ENCODE measurements at regions not wholly inside any gene's neighbourhood (a gene's known extent, or its start where the extent isn't known, plus 50 kb on each side); places are given as distances from the start of the nearest gene placed in this dataset.
"Not testable (repeated sequence)": the region's sequence is repeated elsewhere in the genome, so short reads cannot be mapped to it uniquely, and the experiment has no call there.

DNA sequence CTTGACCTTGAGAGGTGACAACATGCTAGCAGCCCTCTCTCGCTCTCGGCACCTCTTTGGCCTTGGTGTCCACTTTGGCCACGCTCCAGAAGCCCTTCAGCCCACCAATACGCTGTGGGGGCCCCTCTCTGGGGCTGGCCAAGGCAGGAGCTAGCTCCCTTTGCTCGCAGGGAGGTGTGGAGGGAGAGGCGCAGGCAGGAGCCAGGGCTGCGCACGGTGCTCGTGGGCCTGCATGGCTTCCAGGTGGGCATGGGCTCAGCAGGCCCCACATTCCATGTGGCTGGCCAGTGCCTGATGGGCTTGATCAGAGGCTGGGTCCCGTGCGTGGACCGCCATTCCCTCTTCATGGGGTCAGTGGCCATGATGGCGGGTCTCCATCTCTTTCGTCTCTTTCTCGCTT lies 1237.0 kb upstream of the USP15 start:
- no peak for DNase-seq (ENCODE audit: low read depth in 2 of 2)

DNA sequence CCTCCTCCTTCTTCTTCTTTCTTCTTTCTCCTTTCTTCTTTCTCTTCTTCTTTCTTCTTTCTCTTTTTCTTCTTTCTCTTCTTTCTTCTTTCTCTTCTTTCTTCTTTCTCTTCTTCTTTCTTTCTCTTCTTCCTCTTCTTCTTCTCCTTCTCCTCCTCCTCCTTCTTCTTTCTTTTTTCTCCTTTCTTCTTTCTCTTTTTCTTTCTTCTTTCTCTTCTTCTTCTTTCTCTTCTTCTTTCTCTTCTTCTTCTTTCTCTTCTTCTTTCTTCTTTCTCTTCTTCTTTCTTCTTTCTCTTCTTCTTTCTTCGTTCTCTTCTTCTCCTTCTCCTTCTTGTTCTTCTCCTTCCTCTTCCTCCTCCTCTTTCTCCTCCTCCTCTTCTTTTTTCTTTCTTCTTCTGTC lies 1230.7 kb upstream of the USP15 start:
- DNase-seq (ENCODE audit: low read depth in 2 of 2) = no peak

DNA sequence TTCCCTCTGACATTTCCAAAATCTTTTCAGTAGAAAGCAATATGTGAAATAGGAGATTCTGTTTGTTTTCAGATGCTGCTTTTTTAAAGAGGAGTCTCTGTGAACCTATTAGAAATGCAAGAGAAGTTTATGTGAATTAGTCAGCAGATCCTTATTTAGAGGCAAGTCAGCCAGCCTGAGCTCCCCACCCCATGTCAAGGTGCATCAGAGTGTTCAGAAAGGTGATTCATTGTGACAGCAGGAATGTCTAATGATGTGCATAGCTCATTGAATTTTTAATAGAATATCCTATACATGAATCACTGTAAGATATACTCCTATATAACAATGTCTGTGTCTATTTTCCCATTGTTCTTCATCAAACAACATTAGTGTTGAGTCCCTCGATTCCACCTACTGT lies 1222.4 kb upstream of the USP15 start:
- DNase-seq (ENCODE audit: low read depth in 2 of 2) = no peak

DNA sequence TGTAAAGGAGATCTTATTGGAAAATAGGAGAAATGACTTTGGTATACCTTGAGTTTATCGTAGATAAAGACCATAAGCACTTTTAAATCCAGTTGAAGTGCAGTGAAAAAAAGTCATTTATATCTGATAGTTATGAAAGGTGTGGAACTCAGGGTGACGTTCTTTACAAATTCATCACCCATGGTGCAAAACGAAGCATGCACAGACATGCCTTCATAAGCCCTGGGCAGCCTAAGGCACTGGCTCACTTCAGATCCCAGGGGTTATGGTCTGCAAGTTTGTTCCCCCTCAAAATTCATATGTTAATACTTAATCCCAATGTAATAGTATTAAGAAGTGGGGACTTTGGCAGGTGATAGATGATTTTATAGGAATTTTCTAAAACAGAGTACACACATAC lies 1216.4 kb upstream of the USP15 start:
- DNase-seq (ENCODE audit: low read depth in 2 of 2) = no peak

DNA sequence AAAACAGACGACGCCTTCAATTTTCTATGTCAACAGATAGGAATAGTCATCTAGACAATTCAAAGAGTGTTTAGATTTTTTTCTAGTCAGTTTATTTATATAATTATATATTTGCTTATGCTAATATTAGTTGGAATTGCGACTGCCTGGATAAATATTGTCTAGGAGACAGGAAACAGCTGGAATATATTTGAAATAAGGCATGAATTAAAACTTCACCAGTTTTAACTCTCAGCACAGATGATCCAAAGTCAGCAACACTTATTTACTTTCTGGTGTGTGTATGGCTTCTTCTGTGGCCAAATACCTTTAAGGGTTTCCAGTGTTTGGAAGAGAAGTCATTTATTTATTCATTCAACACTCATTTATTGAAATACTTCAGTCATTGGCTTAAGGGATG lies 1215.4 kb upstream of the USP15 start:
- DNase-seq (ENCODE audit: low read depth in 2 of 2) = no peak

DNA sequence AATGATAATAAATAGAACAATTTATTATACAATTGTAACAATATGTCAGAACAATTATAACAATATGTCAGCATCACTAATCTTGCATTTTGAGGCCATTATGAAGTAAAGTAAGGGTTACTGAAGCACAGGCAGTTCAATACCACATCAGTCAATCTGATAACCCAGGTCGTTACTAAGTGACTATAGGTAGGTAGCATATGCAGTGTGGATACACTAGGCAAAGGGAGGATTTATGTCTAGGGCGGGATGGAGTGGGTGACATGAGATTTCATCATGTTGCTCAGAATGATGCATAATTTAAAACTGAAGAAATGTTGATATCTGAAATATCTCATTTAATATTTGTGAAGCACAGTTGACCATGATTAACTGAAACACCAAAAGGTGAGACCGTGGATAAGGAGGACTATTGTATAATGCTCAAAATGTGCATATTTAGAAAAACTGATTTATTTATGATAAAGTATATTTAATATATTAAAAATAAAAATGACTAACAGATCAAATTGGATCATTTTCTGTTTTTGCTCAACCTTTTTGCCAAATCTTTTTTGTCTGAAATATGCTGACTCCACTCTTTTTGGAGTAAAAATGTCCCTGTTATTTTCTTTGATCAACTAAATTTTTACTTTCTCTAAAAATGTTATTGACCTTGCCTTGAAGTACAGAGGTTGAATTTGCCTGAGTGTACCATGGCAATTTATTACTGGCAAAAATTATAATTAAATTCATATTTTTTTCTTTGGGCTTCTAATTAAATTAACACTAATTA lies 1189.4 kb upstream of the USP15 start:
- DNase-seq (ENCODE audit: low read depth in 2 of 2) = no peak

DNA sequence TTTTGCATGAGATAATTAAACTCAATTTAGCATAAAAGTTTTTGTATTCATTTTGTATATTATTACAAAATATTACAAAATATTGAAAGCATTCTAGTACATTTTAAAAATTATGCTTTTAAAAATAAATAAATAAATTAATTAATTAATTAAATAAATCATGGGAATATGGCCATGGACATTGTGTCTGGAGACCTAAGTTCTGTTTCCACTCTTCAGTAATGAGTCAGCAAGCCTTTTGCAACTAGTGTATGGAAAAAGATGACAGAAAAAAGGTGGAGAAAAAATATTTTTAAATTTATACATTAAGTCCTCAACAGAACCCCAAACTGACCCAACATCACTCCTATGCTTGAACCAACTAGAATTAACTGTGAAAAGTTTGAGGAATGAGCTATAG lies 1187.5 kb upstream of the USP15 start:
- DNase-seq (ENCODE audit: low read depth in 2 of 2) = no peak

DNA sequence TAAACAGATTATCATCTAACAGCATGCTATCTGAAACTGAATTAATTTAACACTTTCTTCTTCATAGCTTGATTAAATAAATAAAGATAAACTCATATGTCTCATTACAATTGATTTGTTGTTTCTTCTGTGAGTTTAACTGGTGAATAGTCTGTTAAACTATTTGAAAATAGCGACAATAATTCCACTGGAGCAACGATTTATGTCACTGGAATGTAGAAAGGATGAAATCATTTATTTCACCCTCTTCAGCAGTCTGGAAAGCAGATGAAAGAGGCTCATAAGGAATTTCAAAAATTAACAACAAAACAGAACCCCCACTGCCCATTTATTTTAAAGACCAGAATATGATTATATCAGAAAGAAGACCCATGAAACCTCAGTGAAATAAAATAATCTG lies 1165.1 kb upstream of the USP15 start:
- DNase-seq (ENCODE audit: low read depth in 2 of 2) = no peak

DNA sequence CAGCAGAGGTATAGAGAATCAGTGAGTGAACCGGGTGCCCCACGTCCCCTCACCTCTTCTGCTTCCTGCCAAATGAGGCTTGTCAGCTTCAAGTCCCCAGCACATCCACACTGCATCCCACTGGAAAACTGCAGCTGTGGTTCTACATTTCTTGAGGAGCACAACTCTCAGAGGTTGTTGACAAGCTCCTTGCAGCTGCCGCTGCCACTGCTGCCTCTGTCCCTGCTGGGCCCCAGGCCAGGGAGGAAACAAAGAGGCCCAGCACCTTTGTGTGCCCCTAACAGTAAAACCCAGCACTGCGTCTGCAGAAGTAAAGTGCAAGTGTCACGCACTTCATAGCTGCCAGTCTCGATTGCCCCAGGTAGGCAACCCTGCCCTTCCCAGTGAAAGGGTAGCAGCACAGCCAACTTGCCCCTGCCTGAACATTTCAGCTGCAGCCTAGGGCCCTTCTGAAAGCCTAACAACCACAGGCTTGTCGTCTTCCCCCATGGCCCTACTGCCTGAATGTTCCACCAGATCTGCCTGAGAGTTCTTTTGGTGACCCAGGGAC lies 1162.1 kb upstream of the USP15 start:
- no peak for DNase-seq (ENCODE audit: low read depth in 2 of 2)

DNA sequence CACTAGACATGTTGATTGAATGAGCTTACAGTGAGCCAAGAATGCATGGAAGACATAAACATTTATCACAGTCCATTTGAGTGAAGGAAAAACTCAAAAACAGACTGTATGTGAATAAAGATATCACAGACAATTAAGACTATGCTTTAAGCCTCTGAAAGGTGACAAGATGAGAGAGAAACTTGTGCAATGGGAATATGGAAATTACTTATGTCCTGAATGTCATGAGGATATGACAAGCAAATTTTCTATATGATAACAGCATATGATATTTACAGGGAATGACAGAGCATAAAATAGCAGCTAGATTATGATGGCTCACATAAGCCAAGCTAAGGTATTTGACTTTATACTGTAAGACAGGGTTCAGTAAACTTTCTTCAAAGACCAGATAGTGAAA lies 1153.1 kb upstream of the USP15 start:
- no peak for DNase-seq (ENCODE audit: low read depth in 2 of 2)

DNA sequence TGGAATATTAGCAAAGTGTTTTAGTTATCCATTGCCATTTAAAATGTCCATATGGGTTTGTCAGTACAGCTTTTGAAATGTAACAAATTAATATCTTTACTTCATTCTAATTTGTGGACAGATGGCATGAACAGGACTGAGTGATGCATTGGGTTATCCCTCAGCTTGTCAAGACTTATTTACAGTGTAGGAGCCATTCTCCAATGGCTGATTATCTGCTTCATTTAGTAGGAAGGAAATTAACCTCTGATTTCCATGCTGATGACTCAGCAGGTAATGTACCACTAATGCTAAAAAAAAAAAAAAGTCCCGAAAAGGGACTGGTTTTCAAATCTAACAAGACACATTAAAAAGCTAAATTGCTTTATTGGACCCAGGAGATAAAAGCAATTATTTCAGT lies 1149.0 kb upstream of the USP15 start:
- DNase-seq (ENCODE audit: low read depth in 2 of 2) = no peak

DNA sequence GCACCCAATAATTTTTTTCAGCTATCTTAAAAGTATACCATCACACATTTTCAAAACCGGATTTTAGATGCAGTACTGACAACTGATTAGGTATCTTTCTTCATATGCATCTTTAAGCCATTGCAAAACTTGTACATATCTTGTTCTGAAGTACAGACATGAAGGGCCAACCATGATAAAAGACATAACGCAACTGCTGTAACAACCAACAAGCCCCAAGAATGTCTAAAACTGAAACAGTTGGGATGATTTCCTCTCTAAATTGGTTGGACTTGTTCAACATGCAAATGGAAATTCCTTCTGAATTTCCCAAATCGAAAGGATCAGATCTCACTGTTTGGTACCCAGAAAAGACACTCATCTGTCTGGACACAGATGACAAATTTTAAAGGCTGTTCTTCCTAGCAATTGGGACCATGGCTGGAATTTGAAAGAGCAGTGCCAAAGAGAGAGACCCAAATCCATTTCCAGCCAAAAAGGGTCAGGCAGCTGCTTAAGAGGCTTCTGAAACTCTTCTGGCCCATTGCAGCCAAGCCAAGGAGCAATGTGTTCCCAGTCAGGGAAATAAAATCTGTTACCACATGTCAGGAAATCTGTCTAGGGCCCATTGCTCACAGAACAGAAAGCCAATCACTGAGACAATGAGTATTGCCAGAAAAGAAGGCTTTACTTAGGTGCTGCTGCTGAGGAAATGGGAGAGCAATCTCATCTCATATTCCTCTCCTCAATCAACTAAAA lies 1122.4 kb upstream of the USP15 start:
- DNase-seq (ENCODE audit: low read depth in 2 of 2) = no peak

DNA sequence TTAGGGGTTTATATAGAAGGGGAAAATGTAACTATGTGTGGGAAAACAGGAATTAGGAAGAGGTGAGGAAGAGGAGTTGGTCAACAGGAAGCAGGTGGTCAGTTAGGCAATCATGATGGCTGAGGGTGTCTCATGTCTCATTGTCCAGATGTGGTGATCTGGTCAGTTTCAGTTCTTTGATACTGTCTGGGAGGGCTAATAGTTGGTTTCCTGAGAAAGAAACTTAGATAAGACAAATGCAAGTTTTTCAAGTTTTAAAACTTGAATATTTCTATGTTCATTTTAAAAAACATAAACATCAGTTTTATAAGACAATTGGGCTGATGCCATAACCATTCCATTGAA lies 1121.8 kb upstream of the USP15 start:
- no peak for DNase-seq (ENCODE audit: low read depth in 2 of 2)

DNA sequence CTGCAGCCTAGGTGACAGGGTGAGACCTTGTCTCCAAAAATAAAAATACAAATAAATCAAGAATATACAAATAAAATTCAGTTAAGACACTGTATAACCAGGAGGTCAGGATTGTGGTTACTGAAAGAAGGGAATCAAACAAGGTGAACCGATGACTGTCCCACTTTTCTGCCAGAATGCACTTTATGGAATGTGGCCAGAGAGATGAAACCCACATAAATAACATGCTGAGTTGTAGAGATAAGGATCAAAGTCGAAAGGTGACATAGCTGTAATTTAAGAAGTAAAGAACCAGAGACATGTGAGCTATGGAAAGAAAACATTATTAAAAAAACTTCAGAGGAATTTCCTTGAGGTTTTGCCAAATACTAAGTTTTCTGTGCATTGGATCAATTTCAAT lies 1098.2 kb upstream of the USP15 start:
- DNase-seq (ENCODE audit: low read depth in 2 of 2) = no peak

DNA sequence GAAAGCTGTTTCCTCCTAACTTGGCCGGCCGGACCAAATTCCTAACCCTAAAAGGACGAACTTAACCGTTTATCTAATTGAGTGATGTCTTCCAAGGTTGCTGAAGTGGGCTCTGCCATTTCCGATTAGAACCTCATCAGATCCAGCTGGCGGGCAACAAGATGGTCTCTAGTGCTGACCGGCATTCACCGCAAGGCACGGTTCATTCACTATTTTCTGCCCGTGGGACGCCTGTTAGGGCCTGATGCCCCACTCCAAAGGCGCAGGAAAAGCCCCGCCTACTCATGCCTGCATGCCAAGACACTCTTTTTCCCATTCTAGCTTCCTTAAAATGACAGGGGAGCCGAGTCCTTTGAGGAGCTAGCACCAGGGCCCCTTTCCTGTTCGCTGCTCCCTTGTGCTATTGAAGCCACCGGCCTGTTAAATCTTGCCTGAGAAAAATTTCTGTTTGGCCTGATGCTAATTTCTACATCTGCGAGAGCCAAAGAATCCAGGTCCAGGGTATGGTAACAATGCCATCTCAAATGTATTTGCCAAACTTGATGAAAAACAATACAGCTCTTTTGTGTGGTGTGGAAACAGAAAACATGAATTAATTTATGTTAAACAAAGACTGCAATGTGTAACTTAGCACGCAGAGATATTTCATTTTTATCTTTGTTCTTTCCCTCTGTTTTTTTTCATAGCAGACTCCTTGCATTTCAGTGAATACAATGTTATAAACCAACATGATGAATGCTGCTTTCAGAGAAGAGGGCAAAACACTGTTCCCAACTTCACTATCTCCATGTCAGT lies 1071.2 kb upstream of the USP15 start:
- no peak for DNase-seq (ENCODE audit: low read depth in 2 of 2)

DNA sequence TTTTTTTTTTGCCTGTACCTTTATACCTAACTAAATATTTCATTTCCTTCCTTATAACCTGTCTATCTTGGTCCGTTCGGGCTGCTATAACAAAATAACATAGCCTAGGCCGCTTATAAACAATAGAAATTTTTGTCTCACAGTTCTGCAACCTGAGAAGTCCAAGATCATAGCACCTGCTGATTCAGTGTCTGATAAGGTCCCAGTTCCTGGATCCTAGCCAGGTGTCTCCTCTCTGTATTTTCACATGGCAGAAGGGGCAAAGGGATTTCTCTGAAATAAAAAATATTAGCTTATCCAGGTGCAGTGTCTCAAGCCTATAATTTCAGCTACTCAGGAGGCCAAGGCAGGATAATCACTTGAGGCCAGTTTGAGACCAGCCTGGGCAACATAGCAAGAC lies 1046.6 kb upstream of the USP15 start:
- DNase-seq (ENCODE audit: low read depth in 2 of 2) = no peak

DNA sequence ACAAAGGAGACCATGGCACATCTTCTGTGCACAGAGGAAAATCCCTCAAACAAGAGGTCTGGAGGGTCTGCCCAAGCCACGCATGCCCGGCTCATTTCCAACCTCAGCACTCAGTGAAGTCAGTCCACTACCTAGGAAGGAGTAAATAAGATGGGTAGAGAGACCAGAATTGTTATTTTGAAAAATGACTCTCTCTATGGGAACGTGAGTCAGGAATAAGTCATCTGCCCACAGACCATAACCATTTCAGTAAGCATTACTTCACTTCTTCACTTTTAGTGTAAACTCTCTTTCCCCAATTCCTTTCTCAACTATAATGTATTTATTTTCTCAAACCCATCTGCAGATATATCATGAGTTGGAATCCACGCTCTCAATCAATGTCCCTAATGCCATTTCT lies 1039.9 kb upstream of the USP15 start:
- DNase-seq (ENCODE audit: low read depth in 2 of 2) = no peak

DNA sequence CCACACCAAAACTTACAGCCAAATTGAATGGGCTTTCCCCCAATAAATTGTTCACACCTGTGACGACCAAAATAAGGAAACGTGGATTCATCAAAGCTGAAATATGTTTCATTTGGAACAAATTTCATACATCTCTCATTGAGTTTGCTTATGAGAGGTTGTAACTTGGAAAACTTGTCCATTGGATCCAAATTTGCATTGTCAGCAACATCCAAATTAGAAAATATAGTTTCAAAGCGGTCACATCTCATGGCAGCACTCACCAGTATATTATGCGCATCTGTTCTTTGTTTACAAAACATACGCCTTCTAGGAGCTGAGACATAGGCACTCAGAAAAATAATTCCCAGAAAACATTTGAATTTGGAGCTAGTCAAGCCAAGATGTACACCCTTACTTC lies 1028.2 kb upstream of the USP15 start:
- DNase-seq (ENCODE audit: low read depth in 2 of 2) = no peak

DNA sequence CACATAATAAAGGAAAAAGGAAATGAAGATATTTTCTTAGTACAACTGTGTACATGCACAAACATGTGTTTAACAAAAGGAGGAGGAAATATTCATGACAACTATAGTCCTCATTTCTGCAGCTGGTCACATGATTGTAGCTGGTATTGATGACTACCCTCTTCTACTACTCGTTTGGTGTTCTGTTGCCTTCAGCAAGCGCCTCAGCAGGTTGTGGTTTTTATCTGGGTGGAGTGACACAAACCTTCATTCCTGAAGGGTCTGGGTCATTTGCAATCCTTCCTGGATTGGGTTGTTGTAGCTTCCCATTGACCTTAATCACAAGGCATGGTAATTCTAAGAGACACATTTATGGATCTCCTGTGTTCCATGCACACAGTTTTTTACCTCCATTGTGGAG lies 1009.9 kb upstream of the USP15 start:
- DNase-seq (ENCODE audit: low read depth in 2 of 2) = no peak

DNA sequence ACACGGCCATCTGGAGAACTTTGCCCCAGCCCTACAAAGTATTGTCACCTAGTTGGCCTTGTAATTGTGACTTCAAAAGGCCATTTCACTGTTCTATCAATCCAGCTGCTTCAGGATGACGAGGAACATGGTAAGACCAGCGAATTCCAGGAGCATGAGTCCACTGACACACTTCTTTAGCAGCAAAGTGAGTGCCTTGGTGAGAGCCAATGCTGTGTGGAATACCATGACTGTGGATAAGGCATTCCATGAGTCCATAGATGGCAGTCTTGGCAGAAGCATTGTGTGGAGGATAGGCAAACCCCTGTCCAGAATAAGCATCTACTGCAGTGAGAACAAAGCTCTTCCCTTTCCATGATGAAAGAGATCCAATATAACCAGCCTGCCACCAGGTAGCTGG lies 1009.1 kb upstream of the USP15 start:
- no peak for DNase-seq (ENCODE audit: low read depth in 2 of 2)

DNA sequence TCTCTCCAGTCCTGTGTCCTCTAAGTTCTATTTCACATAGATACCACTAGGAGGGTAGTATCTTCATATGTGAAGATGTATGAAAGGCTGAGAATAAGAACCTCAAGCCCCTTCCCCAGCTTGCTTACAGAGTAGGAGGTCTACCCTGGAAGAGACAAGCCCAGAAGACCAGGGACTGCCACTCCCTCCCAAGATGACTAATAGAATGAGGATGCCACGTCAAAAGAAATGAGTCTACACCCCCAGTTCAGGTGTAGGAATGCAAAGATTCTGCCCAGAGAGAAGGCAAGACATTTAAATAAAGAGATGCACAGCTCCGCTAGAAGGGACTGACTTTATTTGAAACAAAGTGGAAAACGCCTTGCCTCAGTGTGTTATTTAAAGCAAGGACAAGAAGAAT lies 1006.0 kb upstream of the USP15 start:
- no peak for DNase-seq (ENCODE audit: low read depth in 2 of 2)

DNA sequence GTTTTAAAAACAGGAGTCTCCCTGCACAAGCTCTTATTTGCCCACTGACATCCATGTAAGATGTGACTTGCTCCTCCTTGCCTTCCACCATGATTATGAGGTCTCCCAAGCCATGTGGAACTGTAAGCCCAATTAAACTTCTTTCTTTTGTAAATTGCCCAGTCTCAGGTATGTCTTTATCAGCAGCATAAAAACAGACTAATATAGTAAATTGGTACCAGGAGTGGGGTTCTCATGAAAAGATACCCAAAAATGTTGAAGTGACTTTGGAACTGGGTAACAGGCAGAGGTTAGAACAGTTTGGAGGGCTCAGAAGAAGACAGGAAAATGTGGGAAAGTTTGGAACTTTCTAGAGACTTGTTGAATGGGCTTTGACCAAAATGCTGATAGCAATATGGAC lies 995.9 kb upstream of the USP15 start:
- DNase-seq (ENCODE audit: low read depth in 2 of 2) = not testable (repeated sequence)

DNA sequence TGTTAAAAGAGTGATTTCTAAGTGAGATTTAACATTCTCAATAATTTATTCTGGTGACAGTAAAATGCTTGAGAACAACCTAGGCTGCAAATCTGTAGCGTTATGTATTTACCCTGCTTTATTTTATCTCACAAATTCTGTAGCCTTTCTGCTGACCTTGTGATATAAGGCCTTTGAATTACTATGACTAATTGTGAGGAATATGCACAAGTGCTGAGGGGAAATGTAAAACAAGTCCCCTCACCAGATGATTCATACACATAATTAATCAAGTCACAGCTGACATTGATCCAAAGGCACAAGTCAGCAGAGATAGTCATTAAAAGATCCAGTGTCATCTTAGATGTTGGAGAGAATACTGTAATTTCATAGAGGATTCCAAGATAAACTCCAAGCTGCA lies 992.7 kb upstream of the USP15 start:
- DNase-seq (ENCODE audit: low read depth in 2 of 2) = no peak
